Keratinocyte (primary cell): ENCODE measurements at regions not wholly inside any gene's neighbourhood (a gene's known extent, or its start where the extent isn't known, plus 50 kb on each side); places are given as distances from the start of the nearest gene placed in this dataset.

ENCODE experiments used
- DNase-seq: peaks from one replicate; pipeline ENCODE4 v3.0.0-alpha.2; 2011; ENCODE audit warnings: low read depth, missing footprints, low spot score
- FAIRE-seq: peaks from 2 replicates; lab custom pipeline; 2011; peaks lifted over from hg19 to GRCh38; lab: Jason Lieb, UNC
- H2AFZ ChIP-seq: 2 replicates; pipeline ENCODE4 v1.6.0; 2012; ENCODE audit warnings: low read length, control low read depth, inconsistent platforms; ENCODE audit not compliant: control insufficient read depth
- H3K27ac ChIP-seq: 2 replicates; pipeline ENCODE4 v1.5.1; 2011; ENCODE audit warnings: low read length; ENCODE audit not compliant: control insufficient read depth, insufficient read depth
- H3K27me3 ChIP-seq: 3 replicates; pipeline ENCODE4 v1.6.0; 2011; ENCODE audit warnings: low read length; ENCODE audit not compliant: control insufficient read depth, insufficient read depth; ENCODE audit errors: extremely low read depth
- H3K36me3 ChIP-seq, 2 experiments: 2 replicates in 1 of 2; 3 replicates in 1 of 2; pipeline ENCODE4 v1.5.1; 2011; ENCODE audit warnings: low read length in 2 of 2, mild to moderate bottlenecking in 1 of 2; ENCODE audit not compliant: control insufficient read depth in 2 of 2, insufficient read depth in 2 of 2; ENCODE audit errors: extremely low read depth in 1 of 2
- H3K4me1 ChIP-seq: 3 replicates; pipeline ENCODE4 v1.5.1; 2011; ENCODE audit warnings: low read length; ENCODE audit not compliant: control insufficient read depth, insufficient read depth; ENCODE audit errors: extremely low read depth
- H3K4me2 ChIP-seq: 3 replicates; pipeline ENCODE4 v1.6.0; 2011; ENCODE audit warnings: low read depth, low read length; ENCODE audit not compliant: control insufficient read depth, insufficient read depth; ENCODE audit errors: extremely low read depth
- H3K4me3 ChIP-seq, 3 experiments: fragments of 200-600 bp in 1 of 3; sonication (generic) in 1 of 3; 2 replicates in 2 of 3; 3 replicates in 1 of 3; pipeline ENCODE4 v1.5.1; 2011 to 2016; ENCODE audit warnings: low read length in 3 of 3, mild to moderate bottlenecking in 3 of 3, control low read depth in 2 of 3, inconsistent platforms in 1 of 3, low read depth in 1 of 3, mixed read lengths in 1 of 3, mixed run types in 1 of 3, moderate library complexity in 1 of 3; ENCODE audit not compliant: control insufficient read depth in 2 of 3, insufficient read depth in 2 of 3; ENCODE audit errors: extremely low read depth in 1 of 3
- H3K79me2 ChIP-seq: 2 replicates; pipeline ENCODE4 v1.6.0; 2012; ENCODE audit warnings: low read length; ENCODE audit not compliant: control insufficient read depth, insufficient read depth
- H3K9ac ChIP-seq: 3 replicates; pipeline ENCODE4 v1.6.0; 2011; ENCODE audit warnings: low read length; ENCODE audit not compliant: control insufficient read depth, insufficient read depth; ENCODE audit errors: extremely low read depth
- H3K9me1 ChIP-seq: 3 replicates; pipeline ENCODE4 v1.6.0; 2011; ENCODE audit warnings: low read length; ENCODE audit not compliant: control insufficient read depth, insufficient read depth; ENCODE audit errors: extremely low read depth
- H3K9me3 ChIP-seq: 2 replicates; pipeline ENCODE4 v1.5.1; 2012; ENCODE audit warnings: low read depth, low read length; ENCODE audit not compliant: control insufficient read depth
- H4K20me1 ChIP-seq: 3 replicates; pipeline ENCODE4 v1.6.0; 2011; ENCODE audit warnings: low read length; ENCODE audit not compliant: control insufficient read depth, insufficient read depth; ENCODE audit errors: extremely low read depth
- EZH2 ChIP-seq: IDR thresholded peaks from one replicate; pipeline ENCODE4 v1.6.1; 2012; ENCODE audit warnings: inconsistent platforms, mild to moderate bottlenecking, low read length, moderate library complexity
- dilution Hi-C: fragments of 300-500 bp; cut with MboI; formaldehyde crosslinking; loops from one replicate; pipeline ENCODE4 v1.7.0; 2020; ENCODE audit warnings: low sequenced_read_pairs; ENCODE audit not compliant: extremely low pct_ligation_motif_present
- TF ChIP-seq, protein P1 (sequence below), 3 experiments: IDR thresholded peaks in 1 of 3; conservative IDR thresholded peaks in 1 of 3; optimal IDR thresholded peaks in 1 of 3; 2 replicates in 2 of 3; 3 replicates in 1 of 3; pipeline versions ENCODE3 to v1.5.1; 2011; ENCODE audit warnings: low read length in 3 of 3, mild to moderate bottlenecking in 3 of 3, moderate library complexity in 2 of 3, control low read depth in 1 of 3, inconsistent platforms in 1 of 3; ENCODE audit not compliant: insufficient read depth in 2 of 3; ENCODE audit errors: extremely low read depth in 1 of 3

DNA sequence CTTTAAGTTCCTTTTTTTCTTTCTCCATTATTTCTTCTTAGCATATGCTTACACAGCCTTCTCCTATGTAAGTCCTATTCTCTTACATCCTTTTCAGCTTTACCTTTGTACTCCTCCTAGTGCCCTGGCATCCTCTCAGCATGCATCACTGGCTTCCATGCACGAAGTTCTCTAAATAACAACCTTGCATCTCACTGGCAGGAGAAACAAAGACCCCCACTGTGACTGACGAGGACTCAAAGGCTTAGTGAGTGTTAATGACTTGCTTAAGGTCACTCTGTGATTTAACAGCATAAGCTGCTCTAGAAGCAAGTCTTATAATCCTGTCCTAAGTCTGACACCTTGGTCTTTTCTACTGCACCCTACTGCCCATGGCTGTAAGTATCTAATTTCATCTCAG is 1236.0 kb upstream of the CELF4 start:
- no peak for DNase-seq
- dilution Hi-C loops: no loop called here
- Histone ChIP-seq H3K27ac (no peak overlapping the region), H4K20me1 (no peaks in the 10 kb centered on the region), H3K4me1 (no peaks in the 10 kb centered on the region), H3K27me3 (no peaks in the 10 kb centered on the region), H2AFZ (no peak overlapping the region), H3K4me2 (no peak overlapping the region), H3K9ac (no peak overlapping the region), H3K9me3 (no peaks in the 10 kb centered on the region), H3K4me3 (no peak overlapping the region), H3K36me3 (no peaks in the 10 kb centered on the region), H3K9me1 (no peaks in the 10 kb centered on the region), H3K79me2 (no peaks in the 10 kb centered on the region)
- no peak for TF ChIP-seq EZH2
- TF ChIP-seq, protein P1, sequence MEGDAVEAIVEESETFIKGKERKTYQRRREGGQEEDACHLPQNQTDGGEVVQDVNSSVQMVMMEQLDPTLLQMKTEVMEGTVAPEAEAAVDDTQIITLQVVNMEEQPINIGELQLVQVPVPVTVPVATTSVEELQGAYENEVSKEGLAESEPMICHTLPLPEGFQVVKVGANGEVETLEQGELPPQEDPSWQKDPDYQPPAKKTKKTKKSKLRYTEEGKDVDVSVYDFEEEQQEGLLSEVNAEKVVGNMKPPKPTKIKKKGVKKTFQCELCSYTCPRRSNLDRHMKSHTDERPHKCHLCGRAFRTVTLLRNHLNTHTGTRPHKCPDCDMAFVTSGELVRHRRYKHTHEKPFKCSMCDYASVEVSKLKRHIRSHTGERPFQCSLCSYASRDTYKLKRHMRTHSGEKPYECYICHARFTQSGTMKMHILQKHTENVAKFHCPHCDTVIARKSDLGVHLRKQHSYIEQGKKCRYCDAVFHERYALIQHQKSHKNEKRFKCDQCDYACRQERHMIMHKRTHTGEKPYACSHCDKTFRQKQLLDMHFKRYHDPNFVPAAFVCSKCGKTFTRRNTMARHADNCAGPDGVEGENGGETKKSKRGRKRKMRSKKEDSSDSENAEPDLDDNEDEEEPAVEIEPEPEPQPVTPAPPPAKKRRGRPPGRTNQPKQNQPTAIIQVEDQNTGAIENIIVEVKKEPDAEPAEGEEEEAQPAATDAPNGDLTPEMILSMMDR (optimal IDR thresholded peaks at IDR 0.05 in 1 of 3, IDR thresholded peaks at IDR 0.05 in 1 of 3, conservative IDR thresholded peaks at IDR 0.05 in 1 of 3; ENCODE audit: extremely low read depth in 1 of 3, insufficient read depth in 2 of 3, low read length in 3 of 3): no peak
- FAIRE-seq: no peak

- no peaks in the 10 kb centered on the region for H3K36me3 ChIP-seq
- no peaks in the 10 kb centered on the region for H3K79me2 ChIP-seq
- H3K4me2 ChIP-seq: no peak overlapping the region
- no peaks in the 10 kb centered on the region for H3K27me3 ChIP-seq
- no peaks in the 10 kb centered on the region for H4K20me1 ChIP-seq
- dilution Hi-C loops: no loop called here
- no peaks in the 10 kb centered on the region for H3K9me3 ChIP-seq
- no peak overlapping the region for H3K9ac ChIP-seq
- no peak for FAIRE-seq
- no peak overlapping the region for H3K27ac ChIP-seq
- no peaks in the 10 kb centered on the region for H3K9me1 ChIP-seq
- no peak overlapping the region for H2AFZ ChIP-seq
- no peaks in the 10 kb centered on the region for H3K4me1 ChIP-seq
- TF ChIP-seq, protein P1 (optimal IDR thresholded peaks at IDR 0.05 in 1 of 3, IDR thresholded peaks at IDR 0.05 in 1 of 3, conservative IDR thresholded peaks at IDR 0.05 in 1 of 3; ENCODE audit: extremely low read depth in 1 of 3, insufficient read depth in 2 of 3, low read length in 3 of 3): no peak
- TF ChIP-seq EZH2: no peak
- DNase-seq: no peak
- H3K4me3 ChIP-seq: no peak overlapping the region
These were observed 1231.2 kb upstream of the CELF4 start for GRCh38 chr18:38796762-38797161.
